IMR-90 (cell line): ENCODE measurements at regions not wholly inside any gene's neighbourhood (a gene's known extent, or its start where the extent isn't known, plus 50 kb on each side); places are given as distances from the start of the nearest gene placed in this dataset.

Experiments
- ATAC-seq: fragments of 200-7000 bp; cut with Tn5 transposase; 2 replicates; pipeline ENCODE4 v1.9.1; 2020; ENCODE audit warnings: low read depth, mild to moderate bottlenecking, moderate library complexity
- BruUV-seq: library from RNA; stranded (reverse); fragments of 400-500 nt; replicated peaks from 2 replicates; lab custom pipeline; 2021; lab: Mats Ljungman, UMichigan
- CTCF ChIA-PET: fragments of 300-600 bp; formaldehyde crosslinking; extraction: SDS; loops from one replicate; lab custom pipeline; 2021; ENCODE audit warnings: antibody characterized with exemption; lab: Yijun Ruan, JAX
- POLR2A ChIA-PET: fragments of 300-600 bp; sonication (Branson Sonifier 250); formaldehyde crosslinking; loops from one replicate; lab custom pipeline; 2022; ENCODE audit warnings: antibody characterized with exemption; ENCODE audit not compliant: unreplicated experiment; lab: Charles Lee
- DNase-seq: peaks from one replicate; pipeline ENCODE4 v3.0.0; 2013
- H2AFZ ChIP-seq: replicated peaks from 2 replicates; pipeline ENCODE3; 2013; ENCODE audit warnings: low read length, mild to moderate bottlenecking; ENCODE audit not compliant: poor library complexity
- H2AK5ac ChIP-seq: 2 replicates; pipeline ENCODE4 v1.6.1; 2013; ENCODE audit warnings: low read depth, low read length, inconsistent platforms
- H2AK9ac ChIP-seq: replicated peaks from 2 replicates; pipeline ENCODE3; 2013; ENCODE audit warnings: mild to moderate bottlenecking, low read depth, low read length, moderate library complexity; ENCODE audit not compliant: poor library complexity
- H2BK120ac ChIP-seq: 2 replicates; pipeline ENCODE4 v1.6.1; 2013; ENCODE audit warnings: low read depth, low read length, inconsistent platforms
- H2BK15ac ChIP-seq: 3 replicates; pipeline ENCODE4 v1.6.1; 2013; ENCODE audit warnings: low read depth, low read length, inconsistent platforms
- H2BK20ac ChIP-seq: 2 replicates; pipeline ENCODE4 v1.6.1; 2013; ENCODE audit warnings: low read depth, mild to moderate bottlenecking, inconsistent platforms, low read length, moderate library complexity
- H2BK5ac ChIP-seq: 2 replicates; pipeline ENCODE4 v1.6.1; 2013; ENCODE audit warnings: mild to moderate bottlenecking, low read depth, low read length, inconsistent platforms; ENCODE audit not compliant: poor library complexity, severe bottlenecking
- H3K14ac ChIP-seq: replicated peaks from 2 replicates; pipeline ENCODE4 v1.6.1; 2013; ENCODE audit warnings: low read depth, low read length, inconsistent platforms
- H3K18ac ChIP-seq: 2 replicates; pipeline ENCODE4 v1.6.1; 2013; ENCODE audit warnings: low read depth, low read length, control low read depth
- H3K23ac ChIP-seq: 2 replicates; pipeline ENCODE4 v1.6.1; 2013; ENCODE audit warnings: low read depth, low read length, inconsistent platforms
- H3K27ac ChIP-seq: 2 replicates; pipeline ENCODE4 v1.5.1; 2013; ENCODE audit warnings: mild to moderate bottlenecking, control low read depth, low read length; ENCODE audit not compliant: insufficient read depth
- H3K27me3 ChIP-seq: 2 replicates; pipeline ENCODE4 v1.6.1; 2013; ENCODE audit warnings: low read length; ENCODE audit not compliant: control insufficient read depth, insufficient read depth
- H3K36me3 ChIP-seq: 2 replicates; pipeline ENCODE4 v1.6.1; 2013; ENCODE audit warnings: low read length, mixed read lengths; ENCODE audit not compliant: control insufficient read depth, insufficient read depth
- H3K4ac ChIP-seq: 2 replicates; pipeline ENCODE4 v1.6.1; 2013; ENCODE audit warnings: low read depth, low read length, inconsistent platforms
- H3K4me1 ChIP-seq: 2 replicates; pipeline ENCODE4 v1.6.1; 2013; ENCODE audit warnings: low read length, mixed read lengths; ENCODE audit not compliant: control insufficient read depth, insufficient read depth
- H3K4me2 ChIP-seq: 2 replicates; pipeline ENCODE4 v1.6.1; 2013; ENCODE audit warnings: low read depth, mild to moderate bottlenecking, control low read depth, low read length, moderate library complexity
- H3K4me3 ChIP-seq: 2 replicates; pipeline ENCODE4 v1.5.1; 2013; ENCODE audit warnings: low read depth, mild to moderate bottlenecking, control low read depth, low read length, moderate library complexity; ENCODE audit not compliant: insufficient read depth
- H3K56ac ChIP-seq: 2 replicates; pipeline ENCODE4 v1.6.1; 2013; ENCODE audit warnings: low read length, inconsistent platforms; ENCODE audit not compliant: insufficient read depth; ENCODE audit errors: extremely low read depth
- H3K79me1 ChIP-seq, 2 experiments: 2 replicates each; pipeline ENCODE4 v1.6.1; 2013; ENCODE audit warnings: low read length in 2 of 2, inconsistent platforms in 1 of 2, low read depth in 1 of 2
- H3K9ac ChIP-seq: 2 replicates; pipeline ENCODE4 v1.6.1; 2013; ENCODE audit warnings: low read depth, low read length, control low read depth
- H3K9me1 ChIP-seq: 2 replicates; pipeline ENCODE4 v1.6.1; 2013; ENCODE audit warnings: low read length, inconsistent platforms; ENCODE audit not compliant: insufficient read depth
- H3K9me3 ChIP-seq: 2 replicates; pipeline ENCODE4 v1.6.1; 2013; ENCODE audit warnings: low read length; ENCODE audit not compliant: control insufficient read depth, insufficient read depth
- H4K20me1 ChIP-seq: 2 replicates; pipeline ENCODE4 v1.6.1; 2013; ENCODE audit warnings: low read length, inconsistent platforms; ENCODE audit not compliant: insufficient read depth
- H4K5ac ChIP-seq: 2 replicates; pipeline ENCODE4 v1.6.1; 2013; ENCODE audit warnings: mild to moderate bottlenecking, low read depth, low read length, control low read depth
- H4K8ac ChIP-seq, 2 experiments: 2 replicates each; pipeline ENCODE4 v1.6.1; 2013; ENCODE audit warnings: low read depth in 2 of 2, low read length in 2 of 2, control low read depth in 1 of 2, inconsistent platforms in 1 of 2
- H4K91ac ChIP-seq: 2 replicates; pipeline ENCODE4 v1.6.1; 2013; ENCODE audit warnings: low read depth, low read length, inconsistent platforms; ENCODE audit not compliant: insufficient read depth
- CHD1 ChIP-seq: IDR thresholded peaks from 2 replicates; pipeline ENCODE4 v1.6.1; 2012; ENCODE audit warnings: low read depth, low read length, improper control_type of control experiment
- MAFK ChIP-seq: IDR thresholded peaks from 2 replicates; pipeline ENCODE4 v1.6.1; 2012; ENCODE audit warnings: low read depth, low read length, improper control_type of control experiment
- NFE2L2 ChIP-seq: fragments of 150-350 bp; IDR thresholded peaks from 2 replicates; pipeline ENCODE4 v1.6.1; 2016; ENCODE audit warnings: low read depth, mild to moderate bottlenecking, low read length
- RCOR1 ChIP-seq: IDR thresholded peaks from 2 replicates; pipeline ENCODE4 v1.6.1; 2012; ENCODE audit warnings: mild to moderate bottlenecking, low read length, improper control_type of control experiment; ENCODE audit not compliant: insufficient replicate concordance
- SMC3 ChIP-seq: fragments of 150-350 bp; IDR thresholded peaks from 2 replicates; pipeline ENCODE4 v1.6.1; 2016; ENCODE audit warnings: low read depth, mild to moderate bottlenecking, antibody characterized with exemption, low read length, moderate library complexity
- WGBS, 2 experiments: methylation state at CpG; one replicate each; pipeline versions ENCODE4 v1.1.5 to v1.1.7; 2013; ENCODE audit warnings: missing lambda C conversion rate in 2 of 2; ENCODE audit not compliant: insufficient read length in 1 of 2; ENCODE audit errors: extremely low coverage in 2 of 2; 5-methylcytosine and 5-hydroxymethylcytosine counted together
- dilution Hi-C: fragments of 300-500 bp; cut with HindIII; formaldehyde crosslinking; loops from one replicate; pipeline ENCODE4 v1.14.3; 2018; ENCODE audit warnings: low sequenced_read_pairs; ENCODE audit not compliant: unreplicated experiment
- in situ Hi-C: fragments of 300-500 bp; cut with MboI; formaldehyde crosslinking; loops from 3 replicates; pipeline ENCODE4 v1.14.3; 2019; ENCODE audit warnings: low sequenced_read_pairs, inconsistent platforms, mixed read lengths
- intact Hi-C: fragments of 100-400 bp; cut with micrococcal nuclease; formaldehyde crosslinking; loops from 2 replicates; pipeline ENCODE4 v1.10.0; 2022
- TF ChIP-seq, protein P1 (sequence below): fragments of 150-350 bp; IDR thresholded peaks from 2 replicates; pipeline ENCODE4 v1.6.1; 2016; ENCODE audit warnings: low read depth, mild to moderate bottlenecking, low read length, moderate library complexity, borderline replicate concordance

- Histone ChIP-seq H3K4me3 (no peak overlapping the region), H3K9me1 (no peaks in the 10 kb centered on the region; the same call in 1 of the 2 replicates), H3K18ac (no peak overlapping the region), H4K91ac (no peak overlapping the region), H4K8ac (no peak overlapping the region), H3K4ac (no peak overlapping the region), H3K9ac (no peak overlapping the region), H4K5ac (no peak overlapping the region), H2BK5ac (no peak overlapping the region), H2BK15ac (no peak overlapping the region), H3K79me1 (no peaks in the 10 kb centered on the region), H2AK9ac (no peak overlapping the region), H3K4me2 (no peak overlapping the region), H3K4me1 (no peaks in the 10 kb centered on the region), H2BK120ac (no peak overlapping the region), H3K14ac (no peak overlapping the region), H2AK5ac (no peak overlapping the region), H4K20me1 (no peaks in the 10 kb centered on the region), H3K36me3 (no peaks in the 10 kb centered on the region), H2BK20ac (no peak overlapping the region), H3K56ac (no peak overlapping the region), H3K27me3 (peaks cover 33% of the 10 kb centered on the region), H3K23ac (no peak overlapping the region), H2AFZ (no peak overlapping the region), H3K27ac (no peak overlapping the region), H3K9me3 (no peaks in the 10 kb centered on the region)
- CTCF ChIA-PET, result no interaction called here
- no TSS peak for BruUV-seq
- in situ Hi-C loops, result no loop called here
- 17% methylated on average over 3 of the region's 25 CpGs; no CpG with 5 or more reads in 1 of the 2 experiments for WGBS, 2 experiments
- TF ChIP-seq CHD1 (no peak), NFE2L2 (no peak), SMC3 (no peak), RCOR1 (no peak), MAFK (no peak)
- TF ChIP-seq, protein P1, sequence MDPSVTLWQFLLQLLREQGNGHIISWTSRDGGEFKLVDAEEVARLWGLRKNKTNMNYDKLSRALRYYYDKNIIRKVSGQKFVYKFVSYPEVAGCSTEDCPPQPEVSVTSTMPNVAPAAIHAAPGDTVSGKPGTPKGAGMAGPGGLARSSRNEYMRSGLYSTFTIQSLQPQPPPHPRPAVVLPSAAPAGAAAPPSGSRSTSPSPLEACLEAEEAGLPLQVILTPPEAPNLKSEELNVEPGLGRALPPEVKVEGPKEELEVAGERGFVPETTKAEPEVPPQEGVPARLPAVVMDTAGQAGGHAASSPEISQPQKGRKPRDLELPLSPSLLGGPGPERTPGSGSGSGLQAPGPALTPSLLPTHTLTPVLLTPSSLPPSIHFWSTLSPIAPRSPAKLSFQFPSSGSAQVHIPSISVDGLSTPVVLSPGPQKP, result no peak
- intact Hi-C loops, result no loop called here
- DNase-seq (no peak), ATAC-seq (no peak)
- POLR2A ChIA-PET, result no interaction called here
- dilution Hi-C loops, result no loop called here
Measured at GRCh38 chr3:10708216-10708893, 107.7 kb upstream of the SLC6A11 start.
